Germinal center (tissue), 1 donor: ENCODE measurements at regions not wholly inside any gene's neighbourhood (a gene's known extent, or its start where the extent isn't known, plus 50 kb on each side); places are given as distances from the start of the nearest gene placed in this dataset.
"Not testable (repeated sequence)": the region's sequence is repeated elsewhere in the genome, so short reads cannot be mapped to it uniquely, and the experiment has no call there.

Source experiments
- DNase-seq: peaks from one replicate; pipeline ENCODE4 v3.0.0; 2012; ENCODE audit warnings: mixed read lengths, low spot score

- DNase-seq: no peak
Observed at GRCh38 chr1:55444667-55445066, 229.5 kb upstream of the USP24 start.

GRCh38 chr1:55443175-55443915 lies 228.2 kb upstream of the USP24 start:
- DNase-seq: no peak

- no peak for DNase-seq
Observed at GRCh38 chr1:55441489-55441888, 226.3 kb upstream of the USP24 start.

- DNase-seq: no peak
Observed at GRCh38 chr1:55437692-55438091, 222.5 kb upstream of the USP24 start.

GRCh38 chr1:55430720-55431119 lies 215.6 kb upstream of the USP24 start:
- DNase-seq: not testable (repeated sequence)

- DNase-seq: not testable (repeated sequence)
Observed at GRCh38 chr1:55430206-55430605, 215.0 kb upstream of the USP24 start.

- no peak for DNase-seq
Observed at GRCh38 chr1:55428944-55429931, 214.1 kb upstream of the USP24 start.

GRCh38 chr1:55428231-55428630 lies 213.1 kb upstream of the USP24 start:
- no peak for DNase-seq

- no peak for DNase-seq
Observed at GRCh38 chr1:55427606-55428005, 212.4 kb upstream of the USP24 start.

- DNase-seq: no peak
Observed at GRCh38 chr1:55426619-55427018, 211.5 kb upstream of the USP24 start.

GRCh38 chr1:55426156-55426555 lies 211.0 kb upstream of the USP24 start:
- no peak for DNase-seq

- no peak for DNase-seq
Observed at GRCh38 chr1:55425310-55425930, 210.3 kb upstream of the USP24 start.

GRCh38 chr1:55423376-55423775 lies 208.2 kb upstream of the USP24 start:
- DNase-seq: no peak

- DNase-seq: no peak
Observed at GRCh38 chr1:55420929-55421716, 206.0 kb upstream of the USP24 start.

GRCh38 chr1:55420026-55420425 lies 204.9 kb upstream of the USP24 start:
- no peak for DNase-seq

GRCh38 chr1:55418208-55419000 lies 203.2 kb upstream of the USP24 start:
- no peak for DNase-seq

- DNase-seq: no peak
Observed at GRCh38 chr1:55416164-55416842, 201.1 kb upstream of the USP24 start.

GRCh38 chr1:55413286-55413685 lies 198.1 kb upstream of the USP24 start:
- no peak for DNase-seq

- no peak for DNase-seq
Observed at GRCh38 chr1:55412060-55412459, 196.9 kb upstream of the USP24 start.
